GM23338 (cell line): ENCODE measurements at regions not wholly inside any gene's neighbourhood (a gene's known extent, or its start where the extent isn't known, plus 50 kb on each side); places are given as distances from the start of the nearest gene placed in this dataset.

Experiments used
- ATAC-seq: fragments of 200-7000 bp; cut with Tn5 transposase; 3 replicates; pipeline ENCODE4 v1.9.1; 2020
- DNase-seq: peaks from one replicate; pipeline ENCODE4 v3.0.0-alpha.2; 2015; ENCODE audit warnings: low spot score
- H2AFZ ChIP-seq: fragments of 200-600 bp; sonication (generic); 2 replicates; pipeline ENCODE4 v1.8.0; 2016; ENCODE audit warnings: antibody characterized with exemption, mild to moderate bottlenecking, moderate library complexity
- H3F3A ChIP-seq: fragments of 200-600 bp; sonication (generic); replicated peaks from 2 replicates; pipeline ENCODE4 v1.8.0; 2017; ENCODE audit warnings: antibody characterized with exemption, mixed run types, low read depth
- H3K27ac ChIP-seq: fragments of 200-600 bp; sonication (generic); 2 replicates; pipeline ENCODE4 v1.6.1; 2016; ENCODE audit warnings: low read depth
- H3K27me3 ChIP-seq: fragments of 200-600 bp; sonication (generic); 2 replicates; pipeline ENCODE4 v1.8.0; 2016; ENCODE audit warnings: mild to moderate bottlenecking, mixed run types, moderate library complexity; ENCODE audit not compliant: insufficient read depth
- H3K36me3 ChIP-seq: fragments of 200-600 bp; sonication (generic); 2 replicates; pipeline ENCODE4 v1.8.0; 2016; ENCODE audit warnings: mild to moderate bottlenecking; ENCODE audit not compliant: insufficient read depth
- H3K4me1 ChIP-seq: fragments of 200-600 bp; sonication (generic); 2 replicates; pipeline ENCODE4 v1.8.0; 2016; ENCODE audit warnings: mild to moderate bottlenecking, moderate library complexity; ENCODE audit not compliant: insufficient read depth
- H3K4me2 ChIP-seq: fragments of 200-600 bp; sonication (generic); 2 replicates; pipeline ENCODE4 v1.7.1; 2017; ENCODE audit warnings: mixed run types
- H3K4me3 ChIP-seq: fragments of 200-600 bp; sonication (generic); 2 replicates; pipeline ENCODE4 v1.6.1; 2016; ENCODE audit warnings: mixed run types
- H3K79me2 ChIP-seq: fragments of 200-600 bp; sonication (generic); replicated peaks from 2 replicates; pipeline ENCODE4 v1.8.0; 2017; ENCODE audit warnings: mild to moderate bottlenecking; ENCODE audit not compliant: insufficient read depth
- H3K9me2 ChIP-seq: fragments of 200-600 bp; sonication (generic); 2 replicates; pipeline ENCODE4 v1.8.0; 2017; ENCODE audit not compliant: insufficient read depth
- H4K20me1 ChIP-seq: fragments of 200-600 bp; sonication (generic); replicated peaks from 2 replicates; pipeline ENCODE4 v1.8.0; 2017; ENCODE audit warnings: mild to moderate bottlenecking; ENCODE audit not compliant: insufficient read depth
- H3K27ac Mint-ChIP-seq: 2 replicates; pipeline ENCODE4 v1.8.0; 2020; ENCODE audit warnings: inconsistent platforms, mild to moderate bottlenecking, moderate library complexity, mixed read lengths
- H3K27me3 Mint-ChIP-seq: 3 replicates; pipeline ENCODE4 v1.8.0; 2022; ENCODE audit warnings: low read depth, mild to moderate bottlenecking, moderate library complexity, mixed read lengths, inconsistent platforms; ENCODE audit not compliant: insufficient read depth, poor library complexity
- H3K36me3 Mint-ChIP-seq: 3 replicates; pipeline ENCODE4 v1.8.0; 2021; ENCODE audit warnings: low read depth, mild to moderate bottlenecking, inconsistent platforms, moderate library complexity, mixed read lengths
- H3K4me1 Mint-ChIP-seq: 3 replicates; pipeline ENCODE4 v1.8.0; 2020; ENCODE audit warnings: mild to moderate bottlenecking, inconsistent platforms, mixed read lengths
- H3K4me3 Mint-ChIP-seq: 3 replicates; pipeline ENCODE4 v1.8.0; 2021; ENCODE audit warnings: moderate library complexity, mild to moderate bottlenecking, inconsistent platforms, mixed read lengths
- H3K9me3 Mint-ChIP-seq: 3 replicates; pipeline ENCODE4 v1.8.0; 2020; ENCODE audit warnings: moderate library complexity, mild to moderate bottlenecking, inconsistent platforms, mixed read lengths
- REST ChIP-seq: IDR thresholded peaks from one replicate; pipeline ENCODE4 v1.6.1; 2018; ENCODE audit warnings: antibody characterized with exemption; ENCODE audit not compliant: unreplicated experiment
- ZNF462 ChIP-seq: fragments of 250-450 bp; sonication (Bioruptor Pico); IDR thresholded peaks from 2 replicates; pipeline ENCODE4 v1.5.0; 2020; ENCODE audit warnings: mild to moderate bottlenecking, moderate library complexity

GRCh38 chrX:69258893-69259292, 93.6 kb upstream of the PJA1 start:
- Histone ChIP-seq H3K9me2 (no peaks in the 10 kb centered on the region), H3K36me3 (no peaks in the 10 kb centered on the region), H3K4me1 (peaks cover 18% of the 10 kb centered on the region), H2AFZ (no peak overlapping the region), H3K4me2 (no peak overlapping the region), H3K4me3 (no peak overlapping the region), H3K27ac (no peak overlapping the region), H3K79me2 (no peaks in the 10 kb centered on the region), H3F3A (no peaks in the 10 kb centered on the region), H4K20me1 (no peaks in the 10 kb centered on the region), H3K27me3 (peaks cover 56% of the 10 kb centered on the region)
- no peak overlapping the region for H3K4me3 Mint-ChIP-seq
- H3K27ac Mint-ChIP-seq, result no peak overlapping the region
- DNase-seq (no peak), ATAC-seq (no peak)
- no peaks in the 10 kb centered on the region for H3K36me3 Mint-ChIP-seq
- no peaks in the 10 kb centered on the region; the same call in 2 of the 3 replicates for H3K9me3 Mint-ChIP-seq
- H3K27me3 Mint-ChIP-seq, result peaks cover 66% of the 10 kb centered on the region
- H3K4me1 Mint-ChIP-seq, result peaks cover 22% of the 10 kb centered on the region
- no peak for TF ChIP-seq ZNF462 (CRISPR knock-in tag)
- no peak for TF ChIP-seq REST
